ENCODE measurements at regions not wholly inside any gene's neighbourhood (a gene's known extent, or its start where the extent isn't known, plus 50 kb on each side); places are given as distances from the start of the nearest gene placed in this dataset.

- no peak for DNase-seq (ENCODE audit: low spot score)
- Mint-ChIP-seq H3K27me3 (ENCODE audit: low read depth) (no peaks in the 10 kb centered on the region), H3K4me1 (peaks cover 14% of the 10 kb centered on the region), H3K9me3 (no peaks in the 10 kb centered on the region), H3K36me3 (no peaks in the 10 kb centered on the region), H3K4me3 (no peak overlapping the region), H3K27ac (no peak overlapping the region)
- TF ChIP-seq ZBTB43 (CRISPR knock-in tag; IDR thresholded peaks at IDR 0.05): no peak
- TF ChIP-seq STAT6 (CRISPR knock-in tag; conservative IDR thresholded peaks at IDR 0.05; ENCODE audit: low read depth): no peak
- TF ChIP-seq MXD4 (CRISPR knock-in tag; IDR thresholded peaks at IDR 0.05; ENCODE audit: borderline replicate concordance): no peak
- TF ChIP-seq OVOL2 (CRISPR knock-in tag; IDR thresholded peaks at IDR 0.05; ENCODE audit: borderline replicate concordance): no peak
- TF ChIP-seq ELF4 (CRISPR knock-in tag; IDR thresholded peaks at IDR 0.05; ENCODE audit: low read depth): no peak
- no peak for TF ChIP-seq AR (CRISPR knock-in tag; IDR thresholded peaks at IDR 0.05)
- ChIA-PET CTCF (interaction anchor here (0.9 to 2.9 kb wide), 16 partner anchors 17 to 326 kb away, joined by 3 to 53 read pairs (median 7); no protein-coding TSS in a partner anchor), POLR2A (no interaction called here)
- peak; percentile 57 for ATAC-seq
Measured at GRCh38 chr6:137315081-137315480, 95.9 kb upstream of the IFNGR1 start.

GRCh38 chr6:137313928-137314855 is 95.0 kb upstream of the IFNGR1 start:
- H3K4me3 Mint-ChIP-seq: no peak overlapping the region
- ChIA-PET CTCF (interaction anchor here (0.5 to 2.9 kb wide), 46 partner anchors 9 to 1024 kb away, joined by 3 to 53 read pairs (median 4); partner anchors contain the start of genes BCLAF1 and MAP3K5), POLR2A (interaction anchor here (0.6 to 0.7 kb wide), 4 partner anchors 15 to 328 kb away, joined by 3 to 6 read pairs (median 4); no protein-coding TSS in a partner anchor)
- H3K36me3 Mint-ChIP-seq: no peaks in the 10 kb centered on the region
- peaks cover 23% of the 10 kb centered on the region for H3K4me1 Mint-ChIP-seq
- ATAC-seq: peak; percentile 78
- DNase-seq (ENCODE audit: low spot score): peak; percentile 73
- no peaks in the 10 kb centered on the region for H3K27me3 Mint-ChIP-seq (ENCODE audit: low read depth)
- no peak for TF ChIP-seq ARID4B (CRISPR knock-in tag; IDR thresholded peaks at IDR 0.05; ENCODE audit: borderline replicate concordance)
- TF ChIP-seq RORB (CRISPR knock-in tag; IDR thresholded peaks at IDR 0.05): no peak
- peak; percentile 71 for TF ChIP-seq CTCF (IDR thresholded peaks at IDR 0.05)
- TF ChIP-seq MLX (CRISPR knock-in tag; IDR thresholded peaks at IDR 0.05): no peak
- TF ChIP-seq NFE2L1 (CRISPR knock-in tag; IDR thresholded peaks at IDR 0.05): no peak
- no peak for TF ChIP-seq ZNF138 (CRISPR knock-in tag; conservative IDR thresholded peaks at IDR 0.05)
- TF ChIP-seq IRF1 (CRISPR knock-in tag; IDR thresholded peaks at IDR 0.05): no peak
- no peak overlapping the region for H3K27ac Mint-ChIP-seq
- no peaks in the 10 kb centered on the region for H3K9me3 Mint-ChIP-seq
